22Rv1 (cell line): ENCODE measurements at regions not wholly inside any gene's neighbourhood (a gene's known extent, or its start where the extent isn't known, plus 50 kb on each side); places are given as distances from the start of the nearest gene placed in this dataset.
"Not testable (repeated sequence)": the region's sequence is repeated elsewhere in the genome, so short reads cannot be mapped to it uniquely, and the experiment has no call there.

ENCODE experiments used
- H3K27ac ChIP-seq: fragments of 450-650 bp; 2 replicates; pipeline ENCODE4 v1.5.1; 2017
- ZFX ChIP-seq: fragments of 450-650 bp; IDR thresholded peaks from 2 replicates; pipeline ENCODE4 v1.6.1; 2017; ENCODE audit warnings: antibody characterized with exemption, borderline replicate concordance
- TF ChIP-seq, protein P1 (sequence below): fragments of 450-650 bp; IDR thresholded peaks from 2 replicates; pipeline ENCODE4 v1.5.1; 2017; ENCODE audit warnings: mild to moderate bottlenecking

- no peak overlapping the region for H3K27ac ChIP-seq
- TF ChIP-seq, protein P1, sequence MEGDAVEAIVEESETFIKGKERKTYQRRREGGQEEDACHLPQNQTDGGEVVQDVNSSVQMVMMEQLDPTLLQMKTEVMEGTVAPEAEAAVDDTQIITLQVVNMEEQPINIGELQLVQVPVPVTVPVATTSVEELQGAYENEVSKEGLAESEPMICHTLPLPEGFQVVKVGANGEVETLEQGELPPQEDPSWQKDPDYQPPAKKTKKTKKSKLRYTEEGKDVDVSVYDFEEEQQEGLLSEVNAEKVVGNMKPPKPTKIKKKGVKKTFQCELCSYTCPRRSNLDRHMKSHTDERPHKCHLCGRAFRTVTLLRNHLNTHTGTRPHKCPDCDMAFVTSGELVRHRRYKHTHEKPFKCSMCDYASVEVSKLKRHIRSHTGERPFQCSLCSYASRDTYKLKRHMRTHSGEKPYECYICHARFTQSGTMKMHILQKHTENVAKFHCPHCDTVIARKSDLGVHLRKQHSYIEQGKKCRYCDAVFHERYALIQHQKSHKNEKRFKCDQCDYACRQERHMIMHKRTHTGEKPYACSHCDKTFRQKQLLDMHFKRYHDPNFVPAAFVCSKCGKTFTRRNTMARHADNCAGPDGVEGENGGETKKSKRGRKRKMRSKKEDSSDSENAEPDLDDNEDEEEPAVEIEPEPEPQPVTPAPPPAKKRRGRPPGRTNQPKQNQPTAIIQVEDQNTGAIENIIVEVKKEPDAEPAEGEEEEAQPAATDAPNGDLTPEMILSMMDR = no peak
- TF ChIP-seq ZFX = no peak
These were observed 520.1 kb upstream of the SMC2 start for GRCh38 chr9:103574056-103574455.

GRCh38 chr9:103586721-103587120 is 507.4 kb upstream of the SMC2 start:
- TF ChIP-seq, protein P1 = no peak
- no peak for TF ChIP-seq ZFX
- H3K27ac ChIP-seq = no peak overlapping the region

- H3K27ac ChIP-seq = no peak overlapping the region
- no peak for TF ChIP-seq ZFX
- TF ChIP-seq, protein P1 = no peak
These were observed 492.8 kb upstream of the SMC2 start for GRCh38 chr9:103601287-103601686.

DNA sequence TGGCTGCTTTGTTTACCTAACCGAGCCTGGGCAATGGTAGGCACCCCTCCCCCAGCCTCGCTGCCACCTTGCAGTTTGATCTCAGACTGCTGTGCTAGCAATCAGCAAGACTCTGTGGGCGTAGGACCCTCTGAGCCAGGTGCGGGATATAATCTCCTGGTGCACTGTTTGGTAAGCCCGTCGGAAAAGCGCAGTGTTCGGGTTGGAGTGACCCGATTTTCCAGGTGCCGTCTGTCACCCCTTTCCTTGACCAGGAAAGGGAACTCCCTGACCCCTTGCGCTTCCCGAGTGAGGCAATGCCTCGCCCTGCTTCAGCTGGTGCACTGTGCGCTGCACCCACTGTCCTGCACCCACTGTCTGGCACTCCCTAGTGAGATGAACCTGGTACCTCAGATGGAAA is 482.2 kb upstream of the SMC2 start:
- not testable (repeated sequence) for H3K27ac ChIP-seq

GRCh38 chr9:103615994-103616393 is 478.1 kb upstream of the SMC2 start:
- no peak for TF ChIP-seq ZFX
- TF ChIP-seq, protein P1 = no peak
- H3K27ac ChIP-seq = no peak overlapping the region

GRCh38 chr9:103617046-103617445 is 477.1 kb upstream of the SMC2 start:
- no peak overlapping the region for H3K27ac ChIP-seq
- TF ChIP-seq ZFX = no peak
- TF ChIP-seq, protein P1 = no peak

GRCh38 chr9:103625161-103625804 is 468.8 kb upstream of the SMC2 start:
- H3K27ac ChIP-seq = no peak overlapping the region
- TF ChIP-seq ZFX = no peak
- TF ChIP-seq, protein P1 = no peak

GRCh38 chr9:103627731-103628130 is 466.4 kb upstream of the SMC2 start:
- TF ChIP-seq, protein P1 = no peak
- no peak for TF ChIP-seq ZFX
- H3K27ac ChIP-seq = no peak overlapping the region
